ENCODE measurements at regions not wholly inside any gene's neighbourhood (a gene's known extent, or its start where the extent isn't known, plus 50 kb on each side); places are given as distances from the start of the nearest gene placed in this dataset.

DNA sequence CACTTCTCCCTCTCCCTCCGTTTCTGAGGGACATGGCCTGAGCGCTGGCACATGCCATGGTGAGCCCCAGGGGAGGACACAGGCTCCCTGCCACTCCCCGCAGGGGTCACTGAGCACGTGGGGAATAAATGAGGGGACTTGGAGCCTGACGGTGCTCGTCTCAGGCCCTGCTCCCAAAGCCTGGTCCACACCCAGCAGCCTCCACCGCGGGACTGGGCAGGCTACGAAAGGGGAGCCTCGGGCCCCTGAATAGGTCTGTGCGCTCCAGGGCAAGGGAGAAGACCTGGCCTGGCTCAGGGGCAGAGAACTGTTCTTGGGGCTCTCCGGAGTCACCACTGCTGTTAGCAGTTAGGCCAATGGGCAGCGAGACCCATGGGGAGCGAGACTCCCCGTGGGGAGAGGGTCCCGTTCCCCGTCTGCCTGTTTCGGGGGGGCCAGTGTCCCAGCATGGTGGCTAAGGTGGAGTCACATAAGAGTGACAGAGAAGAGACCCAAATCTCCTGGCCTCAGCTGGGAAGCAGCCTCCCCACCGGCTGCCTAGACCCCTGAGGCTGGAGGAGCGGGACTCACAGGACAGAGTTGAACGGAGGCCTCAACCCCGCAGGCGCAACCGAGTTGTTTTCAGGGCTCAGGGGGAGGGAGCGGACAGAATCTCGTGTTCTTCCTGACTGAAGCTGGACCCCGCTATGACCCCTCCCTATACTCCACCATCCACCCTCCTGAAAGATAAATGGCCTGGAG lies 329.8 kb upstream of the SFSWAP start:
- no peak for DNase-seq (ENCODE audit: insufficient read length, low spot score, missing footprints)
- H3K79me2 ChIP-seq (ENCODE audit: insufficient read depth, low read length), result no peaks in the 10 kb centered on the region
- no peak overlapping the region for H3K4me2 ChIP-seq (ENCODE audit: insufficient read depth, low read length)
- no peaks in the 10 kb centered on the region for H3K27me3 ChIP-seq (ENCODE audit: insufficient read depth, low read length)
- TF ChIP-seq, protein P1, sequence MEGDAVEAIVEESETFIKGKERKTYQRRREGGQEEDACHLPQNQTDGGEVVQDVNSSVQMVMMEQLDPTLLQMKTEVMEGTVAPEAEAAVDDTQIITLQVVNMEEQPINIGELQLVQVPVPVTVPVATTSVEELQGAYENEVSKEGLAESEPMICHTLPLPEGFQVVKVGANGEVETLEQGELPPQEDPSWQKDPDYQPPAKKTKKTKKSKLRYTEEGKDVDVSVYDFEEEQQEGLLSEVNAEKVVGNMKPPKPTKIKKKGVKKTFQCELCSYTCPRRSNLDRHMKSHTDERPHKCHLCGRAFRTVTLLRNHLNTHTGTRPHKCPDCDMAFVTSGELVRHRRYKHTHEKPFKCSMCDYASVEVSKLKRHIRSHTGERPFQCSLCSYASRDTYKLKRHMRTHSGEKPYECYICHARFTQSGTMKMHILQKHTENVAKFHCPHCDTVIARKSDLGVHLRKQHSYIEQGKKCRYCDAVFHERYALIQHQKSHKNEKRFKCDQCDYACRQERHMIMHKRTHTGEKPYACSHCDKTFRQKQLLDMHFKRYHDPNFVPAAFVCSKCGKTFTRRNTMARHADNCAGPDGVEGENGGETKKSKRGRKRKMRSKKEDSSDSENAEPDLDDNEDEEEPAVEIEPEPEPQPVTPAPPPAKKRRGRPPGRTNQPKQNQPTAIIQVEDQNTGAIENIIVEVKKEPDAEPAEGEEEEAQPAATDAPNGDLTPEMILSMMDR (IDR thresholded peaks at IDR 0.05; ENCODE audit: extremely low read depth, low read depth, low read length), result no peak
- H4K20me1 ChIP-seq (ENCODE audit: insufficient read depth, low read length), result no peaks in the 10 kb centered on the region
- H3K36me3 ChIP-seq (ENCODE audit: insufficient read depth, low read length), result no peaks in the 10 kb centered on the region
- H3K27ac ChIP-seq (ENCODE audit: low read depth, low read length), result no peak overlapping the region
- no peaks in the 10 kb centered on the region for H3K9me3 ChIP-seq (ENCODE audit: low read depth, low read length)
- no peak overlapping the region for H3K4me3 ChIP-seq (ENCODE audit: insufficient read depth, low read length)
- no peaks in the 10 kb centered on the region for H3K4me1 ChIP-seq (ENCODE audit: insufficient read depth, low read length)
- no peak overlapping the region for H2AFZ ChIP-seq (ENCODE audit: low read length)

DNA sequence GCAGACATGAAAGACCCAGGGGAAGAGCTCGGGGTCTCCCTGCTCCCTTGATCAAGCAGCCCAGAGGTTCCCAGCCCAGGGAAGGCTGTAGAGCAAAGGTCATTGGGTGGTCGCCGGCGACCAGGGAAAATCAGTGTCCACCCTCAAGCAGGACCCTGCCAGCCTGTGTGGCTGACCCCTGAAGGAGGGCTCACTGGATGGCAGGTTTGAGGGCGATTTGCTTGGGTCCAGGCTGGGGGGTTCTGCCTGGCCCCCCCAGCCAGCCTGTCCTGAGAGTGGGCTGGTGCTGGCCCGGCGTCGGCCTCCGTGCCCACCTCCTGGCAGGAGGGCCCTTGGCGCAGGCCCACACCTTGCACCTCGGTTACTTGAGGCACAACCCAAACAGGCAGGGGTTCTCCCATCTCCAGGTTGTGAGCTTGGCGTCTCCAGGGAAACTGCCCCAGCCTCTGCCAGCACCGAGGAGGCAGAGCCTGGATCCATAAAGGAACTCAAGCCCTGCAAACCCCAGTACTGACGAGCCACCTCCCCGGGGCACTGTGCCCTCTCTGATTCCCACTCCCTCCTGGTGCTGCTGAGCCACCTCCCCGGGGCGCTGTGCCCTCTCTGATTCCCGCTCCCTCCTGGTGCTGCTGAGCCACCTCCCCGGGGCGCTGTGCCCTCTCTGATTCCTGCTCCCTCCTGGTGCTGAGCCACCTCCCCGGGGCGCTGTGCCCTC lies 329.0 kb upstream of the SFSWAP start:
- Histone ChIP-seq H3K4me3 (ENCODE audit: insufficient read depth, low read length) (no peak overlapping the region), H3K4me1 (ENCODE audit: insufficient read depth, low read length) (no peaks in the 10 kb centered on the region), H3K27me3 (ENCODE audit: insufficient read depth, low read length) (no peaks in the 10 kb centered on the region), H3K36me3 (ENCODE audit: insufficient read depth, low read length) (no peaks in the 10 kb centered on the region), H3K4me2 (ENCODE audit: insufficient read depth, low read length) (no peak overlapping the region), H3K9me3 (ENCODE audit: low read depth, low read length) (no peaks in the 10 kb centered on the region), H3K27ac (ENCODE audit: low read depth, low read length) (no peak overlapping the region), H2AFZ (ENCODE audit: low read length) (no peak overlapping the region), H4K20me1 (ENCODE audit: insufficient read depth, low read length) (no peaks in the 10 kb centered on the region), H3K79me2 (ENCODE audit: insufficient read depth, low read length) (no peaks in the 10 kb centered on the region)
- no peak for DNase-seq (ENCODE audit: insufficient read length, low spot score, missing footprints)
- TF ChIP-seq, protein P1 (IDR thresholded peaks at IDR 0.05; ENCODE audit: extremely low read depth, low read depth, low read length), result no peak

DNA sequence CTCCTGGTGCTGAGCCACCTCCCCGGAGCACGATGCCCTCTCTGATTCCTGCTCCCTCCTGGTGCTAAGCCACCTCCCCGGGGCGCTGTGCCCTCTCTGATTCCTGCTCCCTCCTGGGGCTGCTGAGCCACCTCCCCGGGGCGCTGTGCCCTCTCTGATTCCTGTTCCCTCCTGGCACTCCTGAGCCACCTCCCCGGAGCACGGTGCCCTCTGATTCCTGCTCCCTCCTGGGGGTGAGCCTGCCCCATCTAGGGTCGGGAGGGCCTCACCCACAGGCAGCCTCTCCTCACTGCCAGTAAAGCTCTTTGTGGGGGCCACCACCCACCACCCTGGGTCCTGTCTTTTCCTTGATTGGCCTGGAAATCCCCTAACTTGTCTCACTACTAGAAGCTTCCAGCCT lies 327.6 kb upstream of the SFSWAP start:
- Histone ChIP-seq H3K27me3 (ENCODE audit: insufficient read depth, low read length) (no peaks in the 10 kb centered on the region), H3K79me2 (ENCODE audit: insufficient read depth, low read length) (no peaks in the 10 kb centered on the region), H3K4me3 (ENCODE audit: insufficient read depth, low read length) (no peak overlapping the region), H3K36me3 (ENCODE audit: insufficient read depth, low read length) (no peaks in the 10 kb centered on the region), H4K20me1 (ENCODE audit: insufficient read depth, low read length) (no peaks in the 10 kb centered on the region), H3K4me1 (ENCODE audit: insufficient read depth, low read length) (no peaks in the 10 kb centered on the region), H2AFZ (ENCODE audit: low read length) (no peak overlapping the region), H3K4me2 (ENCODE audit: insufficient read depth, low read length) (no peak overlapping the region), H3K27ac (ENCODE audit: low read depth, low read length) (no peak overlapping the region), H3K9me3 (ENCODE audit: low read depth, low read length) (no peaks in the 10 kb centered on the region)
- no peak for DNase-seq (ENCODE audit: insufficient read length, low spot score, missing footprints)
- TF ChIP-seq, protein P1 (IDR thresholded peaks at IDR 0.05; ENCODE audit: extremely low read depth, low read depth, low read length), result no peak

All from osteoblast (primary cell).